ENCODE measurements at regions not wholly inside any gene's neighbourhood (a gene's known extent, or its start where the extent isn't known, plus 50 kb on each side); places are given as distances from the start of the nearest gene placed in this dataset.

- no peaks in the 10 kb centered on the region for H3K4me1 ChIP-seq (replicated peaks in 1 of 2; ENCODE audit: control insufficient read depth in 2 of 2, insufficient read depth in 2 of 2, low read length in 2 of 2)
- H2AFZ ChIP-seq (ENCODE audit: low read depth, low read length): no peak overlapping the region
- no peak for FAIRE-seq
- no peak for DNase-seq (ENCODE audit: extremely low read depth in 1 of 4, low spot score in 3 of 4)
- no peaks in the 10 kb centered on the region for H4K20me1 ChIP-seq (replicated peaks; ENCODE audit: control insufficient read depth, insufficient read depth, low read length)
- no peak for ATAC-seq
- BruUV-seq (replicated peaks): no TSS peak
- H3K9ac ChIP-seq (ENCODE audit: insufficient read depth in 1 of 2, low read depth in 2 of 2, low read length in 2 of 2): no peak overlapping the region
- no peaks in the 10 kb centered on the region for H3K36me3 ChIP-seq (ENCODE audit: control insufficient read depth, insufficient read depth, low read length)
- CTCF ChIA-PET (ENCODE audit: low intra/inter-chr PET ratio): no interaction called here
- H3K4me3 ChIP-seq: no peak overlapping the region
- no peak for TF ChIP-seq SNAPC5 (CRISPR knock-in tag; IDR thresholded peaks at IDR 0.05)
- TF ChIP-seq MAX (CRISPR knock-in tag; IDR thresholded peaks at IDR 0.05): no peak
- no peak overlapping the region for H3K4me2 ChIP-seq (ENCODE audit: insufficient read depth, low read length)
- in situ Hi-C loops (cut with MboI): no loop called here
- POLR2A ChIA-PET: no interaction called here
- no peaks in the 10 kb centered on the region for H3K79me2 ChIP-seq (ENCODE audit: control insufficient read depth, insufficient read depth, low read length)
- intact Hi-C loops (cut with micrococcal nuclease): no loop called here
- H3K27me3 ChIP-seq (ENCODE audit: control insufficient read depth in 2 of 2, insufficient read depth in 2 of 2, low read length in 2 of 2): no peaks in the 10 kb centered on the region
- H3K9me3 ChIP-seq (replicated peaks; ENCODE audit: control insufficient read depth, insufficient read depth, low read depth, low read length): no peaks in the 10 kb centered on the region
- H3K9me1 ChIP-seq (ENCODE audit: control insufficient read depth, insufficient read depth, low read length): no peaks in the 10 kb centered on the region
- no peak overlapping the region for H3K27ac ChIP-seq (ENCODE audit: extremely low read depth, low read depth, low read length)
- WGBS (ENCODE audit: insufficient coverage, low coverage, missing lambda C conversion rate): 0% methylated on average over 3 of the region's 3 CpGs
Observed at GRCh38 chr4:12452291-12452690, 1023.6 kb upstream of the HS3ST1 start.

GRCh38 chr4:12447451-12447850, 1018.8 kb upstream of the HS3ST1 start:
- Histone ChIP-seq H3K4me3 (no peak overlapping the region), H3K27ac (ENCODE audit: extremely low read depth, low read depth, low read length) (no peak overlapping the region), H2AFZ (ENCODE audit: low read depth, low read length) (no peak overlapping the region), H3K27me3 (ENCODE audit: control insufficient read depth in 2 of 2, insufficient read depth in 2 of 2, low read length in 2 of 2) (no peaks in the 10 kb centered on the region), H3K9me1 (ENCODE audit: control insufficient read depth, insufficient read depth, low read length) (no peaks in the 10 kb centered on the region), H3K4me2 (ENCODE audit: insufficient read depth, low read length) (no peak overlapping the region), H3K79me2 (ENCODE audit: control insufficient read depth, insufficient read depth, low read length) (no peaks in the 10 kb centered on the region), H3K36me3 (ENCODE audit: control insufficient read depth, insufficient read depth, low read length) (no peaks in the 10 kb centered on the region), H3K4me1 (replicated peaks in 1 of 2; ENCODE audit: control insufficient read depth in 2 of 2, insufficient read depth in 2 of 2, low read length in 2 of 2) (no peaks in the 10 kb centered on the region), H3K9me3 (replicated peaks; ENCODE audit: control insufficient read depth, insufficient read depth, low read depth, low read length) (no peaks in the 10 kb centered on the region), H4K20me1 (replicated peaks; ENCODE audit: control insufficient read depth, insufficient read depth, low read length) (no peaks in the 10 kb centered on the region), H3K9ac (ENCODE audit: insufficient read depth in 1 of 2, low read depth in 2 of 2, low read length in 2 of 2) (no peak overlapping the region)
- intact Hi-C loops (cut with micrococcal nuclease): no loop called here
- no TSS peak for BruUV-seq (replicated peaks)
- ChIA-PET POLR2A (no interaction called here), CTCF (ENCODE audit: low intra/inter-chr PET ratio) (no interaction called here)
- ATAC-seq: no peak
- no peak for FAIRE-seq
- in situ Hi-C loops (cut with MboI): no loop called here
- DNase-seq (ENCODE audit: extremely low read depth in 1 of 4, low spot score in 3 of 4): no peak
- WGBS (ENCODE audit: insufficient coverage, low coverage, missing lambda C conversion rate): 2% methylated on average over 3 of the region's 3 CpGs
- TF ChIP-seq REST (IDR thresholded peaks at IDR 0.05; ENCODE audit: borderline replicate concordance): no peak
- no peak for TF ChIP-seq REST (CRISPR knock-in tag; IDR thresholded peaks at IDR 0.05; ENCODE audit: low read depth)
- TF ChIP-seq SMAD4 (CRISPR knock-in tag; conservative IDR thresholded peaks at IDR 0.05): no peak
- TF ChIP-seq BRF1 (IDR thresholded peaks at IDR 0.05; ENCODE audit: borderline replicate concordance, extremely low read depth, insufficient read length): no peak
- no peak for TF ChIP-seq ATF3 (IDR thresholded peaks at IDR 0.05)
- TF ChIP-seq ATF3 (CRISPR knock-in tag; conservative IDR thresholded peaks at IDR 0.05): no peak

Measured in K562 (cell line).